Cortex of kidney (tissue), 1 donor: ENCODE measurements at regions not wholly inside any gene's neighbourhood (a gene's known extent, or its start where the extent isn't known, plus 50 kb on each side); places are given as distances from the start of the nearest gene placed in this dataset.
"Not testable (repeated sequence)": the region's sequence is repeated elsewhere in the genome, so short reads cannot be mapped to it uniquely, and the experiment has no call there.

Experiments
- DNase-seq: peaks from one replicate; lab custom pipeline; 2025; lab: John Stamatoyannopoulos, UW

GRCh38 chr2:41313082-41313481 is 734.7 kb upstream of the PKDCC start:
- no peak for DNase-seq

GRCh38 chr2:41314511-41315070 is 733.2 kb upstream of the PKDCC start:
- no peak for DNase-seq

- no peak for DNase-seq
These were observed 728.4 kb upstream of the PKDCC start for GRCh38 chr2:41319437-41319836.

GRCh38 chr2:41320491-41320890 is 727.3 kb upstream of the PKDCC start:
- DNase-seq: no peak

- DNase-seq: no peak
These were observed 726.5 kb upstream of the PKDCC start for GRCh38 chr2:41321351-41321750.

GRCh38 chr2:41326851-41327250 is 721.0 kb upstream of the PKDCC start:
- DNase-seq: no peak

- no peak for DNase-seq
These were observed 718.8 kb upstream of the PKDCC start for GRCh38 chr2:41329040-41329439.

- no peak for DNase-seq
These were observed 713.7 kb upstream of the PKDCC start for GRCh38 chr2:41334159-41334558.

- not testable (repeated sequence) for DNase-seq
These were observed 712.2 kb upstream of the PKDCC start for GRCh38 chr2:41335573-41335972.

- no peak for DNase-seq
These were observed 709.9 kb upstream of the PKDCC start for GRCh38 chr2:41337956-41338355.

- DNase-seq: no peak
These were observed 703.3 kb upstream of the PKDCC start for GRCh38 chr2:41344529-41344928.

GRCh38 chr2:41353060-41353459 is 694.8 kb upstream of the PKDCC start:
- DNase-seq: no peak

- no peak for DNase-seq
These were observed 692.0 kb upstream of the PKDCC start for GRCh38 chr2:41355794-41356193.

GRCh38 chr2:41364842-41365241 is 683.0 kb upstream of the PKDCC start:
- DNase-seq: no peak

GRCh38 chr2:41375901-41376300 is 671.9 kb upstream of the PKDCC start:
- no peak for DNase-seq

GRCh38 chr2:41377837-41378236 is 670.0 kb upstream of the PKDCC start:
- DNase-seq: no peak

- no peak for DNase-seq
These were observed 669.4 kb upstream of the PKDCC start for GRCh38 chr2:41378420-41378819.

- no peak for DNase-seq
These were observed 668.2 kb upstream of the PKDCC start for GRCh38 chr2:41379496-41380221.

- DNase-seq: no peak
These were observed 666.1 kb upstream of the PKDCC start for GRCh38 chr2:41381701-41382100.

- no peak for DNase-seq
These were observed 660.3 kb upstream of the PKDCC start for GRCh38 chr2:41387519-41387918.

- no peak for DNase-seq
These were observed 654.2 kb upstream of the PKDCC start for GRCh38 chr2:41393621-41394020.

- DNase-seq: no peak
These were observed 653.3 kb upstream of the PKDCC start for GRCh38 chr2:41394541-41394940.

GRCh38 chr2:41395692-41396091 is 652.1 kb upstream of the PKDCC start:
- no peak for DNase-seq
